PC-3 (cell line): ENCODE measurements at regions not wholly inside any gene's neighbourhood (a gene's known extent, or its start where the extent isn't known, plus 50 kb on each side); places are given as distances from the start of the nearest gene placed in this dataset.

Experiments
- ATAC-seq: fragments of 200-7000 bp; cut with Tn5 transposase; 2 replicates; pipeline ENCODE4 v1.9.1; 2020; ENCODE audit warnings: mild to moderate bottlenecking, moderate library complexity
- BruUV-seq: library from RNA; stranded (reverse); fragments of 400-500 nt; replicated peaks from 2 replicates; lab custom pipeline; 2021; lab: Mats Ljungman, UMichigan
- CTCF ChIA-PET: fragments of 300-600 bp; sonication (Branson Sonifier 250); formaldehyde crosslinking; loops from one replicate; lab custom pipeline; 2022; ENCODE audit warnings: antibody characterized with exemption; lab: Charles Lee
- POLR2A ChIA-PET: fragments of 300-600 bp; sonication (Branson Sonifier 250); formaldehyde crosslinking; loops from one replicate; lab custom pipeline; 2022; ENCODE audit warnings: antibody characterized with exemption; ENCODE audit not compliant: unreplicated experiment; lab: Charles Lee
- DNase-seq: peaks from one replicate; pipeline ENCODE4 v3.0.0-alpha.2; 2015
- H2AFZ ChIP-seq: fragments of 300-600 bp; sonication (generic); 2 replicates; pipeline ENCODE4 v1.6.0; 2016; ENCODE audit warnings: antibody characterized with exemption, low read length
- H3F3A ChIP-seq: fragments of 300-600 bp; sonication (generic); one replicate; pipeline ENCODE4 v1.6.0; 2017; ENCODE audit warnings: antibody characterized with exemption, low read length, control low read depth, mild to moderate bottlenecking; ENCODE audit not compliant: unreplicated experiment
- H3K27ac ChIP-seq: fragments of 300-600 bp; sonication (generic); 2 replicates; pipeline ENCODE4 v1.5.1; 2016; ENCODE audit warnings: mild to moderate bottlenecking, low read length
- H3K27me3 ChIP-seq: fragments of 300-600 bp; sonication (generic); 2 replicates; pipeline ENCODE4 v1.6.1; 2016; ENCODE audit warnings: low read length, mixed read lengths
- H3K36me3 ChIP-seq: fragments of 300-600 bp; sonication (generic); 2 replicates; pipeline ENCODE4 v1.6.1; 2016; ENCODE audit warnings: low read depth, mixed run types, low read length, mixed read lengths
- H3K4me1 ChIP-seq: fragments of 300-600 bp; sonication (generic); 2 replicates; pipeline ENCODE4 v1.5.1; 2016; ENCODE audit warnings: low read length; ENCODE audit not compliant: insufficient read depth
- H3K4me2 ChIP-seq: fragments of 300-600 bp; sonication (generic); 2 replicates; pipeline ENCODE4 v1.6.0; 2016; ENCODE audit warnings: low read length
- H3K4me3 ChIP-seq: fragments of 300-600 bp; sonication (generic); 2 replicates; pipeline ENCODE4 v1.5.1; 2016; ENCODE audit warnings: mild to moderate bottlenecking, low read length, mixed read lengths
- H3K79me2 ChIP-seq: fragments of 300-600 bp; sonication (generic); 2 replicates; pipeline ENCODE4 v1.6.1; 2017; ENCODE audit warnings: low read length, mixed read lengths
- H3K9ac ChIP-seq: fragments of 300-600 bp; sonication (generic); 2 replicates; pipeline ENCODE4 v1.6.0; 2016; ENCODE audit warnings: mild to moderate bottlenecking, low read length
- H3K9me2 ChIP-seq: fragments of 300-600 bp; sonication (generic); replicated peaks from 2 replicates; pipeline ENCODE4 v1.6.1; 2016; ENCODE audit warnings: mixed run types, low read length, mixed read lengths
- H3K9me3 ChIP-seq: fragments of 300-600 bp; sonication (generic); 2 replicates; pipeline ENCODE4 v1.6.1; 2016; ENCODE audit warnings: low read length, mixed read lengths
- H4K20me1 ChIP-seq: fragments of 300-600 bp; sonication (generic); 2 replicates; pipeline ENCODE4 v1.6.1; 2016; ENCODE audit warnings: low read length, mixed read lengths
- EZH2 ChIP-seq: fragments of 300-600 bp; sonication (generic); IDR thresholded peaks from one replicate; pipeline ENCODE4 v1.6.1; 2017; ENCODE audit warnings: antibody characterized with exemption, mild to moderate bottlenecking, low read length; ENCODE audit not compliant: unreplicated experiment
- EZH2phosphoT487 ChIP-seq: fragments of 300-600 bp; sonication (generic); IDR thresholded peaks from 2 replicates; pipeline ENCODE4 v1.6.1; 2018; ENCODE audit warnings: mild to moderate bottlenecking, antibody characterized with exemption, low read length, borderline replicate concordance
- intact Hi-C: fragments of 100-400 bp; cut with micrococcal nuclease; formaldehyde crosslinking; loops from 2 replicates; pipeline ENCODE4 v1.9.0; 2023
- TF ChIP-seq, protein P1 (sequence below): fragments of 300-600 bp; sonication (generic); conservative IDR thresholded peaks from 2 replicates; pipeline ENCODE4 v1.5.1; 2017; ENCODE audit warnings: antibody characterized with exemption, low read depth, mild to moderate bottlenecking, low read length

DNA sequence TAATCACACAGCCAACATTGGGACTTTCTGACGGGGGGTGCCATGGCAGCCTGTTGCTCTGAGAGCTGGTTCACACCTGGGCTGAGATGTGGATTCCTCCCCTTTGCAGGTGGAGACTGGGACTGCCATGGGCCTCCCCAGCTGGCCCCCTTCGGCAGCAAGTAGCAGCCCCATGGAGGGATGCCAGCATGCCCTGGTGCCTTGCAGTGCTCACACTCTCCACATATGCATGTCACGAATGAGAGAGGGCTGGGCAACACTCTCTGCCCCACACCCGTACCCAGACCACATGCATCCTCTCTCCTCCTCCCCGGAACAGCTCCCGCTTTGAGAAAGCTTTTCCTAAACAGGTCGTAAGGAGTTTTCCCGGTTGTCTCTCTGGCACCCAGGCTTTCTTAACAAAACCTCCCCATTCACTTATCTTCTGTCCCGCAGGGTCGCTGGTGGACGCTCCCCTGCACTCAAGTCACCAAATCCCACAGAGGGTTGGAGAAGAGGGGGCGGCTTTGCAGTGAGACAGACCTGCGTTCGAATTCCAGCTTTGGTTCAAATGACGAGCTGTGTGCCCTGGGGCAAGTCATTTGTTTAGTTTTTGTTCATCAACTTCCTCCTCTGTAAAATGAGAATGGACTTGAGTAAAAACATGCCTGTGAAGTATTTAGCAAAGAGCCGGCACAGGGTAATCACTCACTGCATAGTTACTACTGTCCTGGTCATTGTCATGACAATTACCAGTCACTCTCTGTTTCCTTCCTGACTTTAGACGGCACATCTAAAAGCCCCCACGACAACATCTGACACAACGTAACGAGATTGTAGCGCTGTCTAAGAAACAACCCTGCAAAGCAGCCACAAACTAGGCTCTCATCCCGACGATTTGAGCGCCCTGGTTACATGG is 231.3 kb upstream of the B3GAT1 start:
- H3K9ac ChIP-seq, result no peak overlapping the region
- H3K4me2 ChIP-seq, result no peak overlapping the region
- ChIA-PET CTCF (no interaction called here), POLR2A (no interaction called here)
- no TSS peak for BruUV-seq
- H3K9me2 ChIP-seq, result no peaks in the 10 kb centered on the region
- H3K9me3 ChIP-seq, result no peaks in the 10 kb centered on the region
- H3K27ac ChIP-seq, result no peak overlapping the region
- ATAC-seq, result no peak
- H4K20me1 ChIP-seq, result no peaks in the 10 kb centered on the region
- H3K4me1 ChIP-seq, result no peaks in the 10 kb centered on the region
- TF ChIP-seq EZH2 (no peak), EZH2phosphoT487 (no peak)
- TF ChIP-seq, protein P1, sequence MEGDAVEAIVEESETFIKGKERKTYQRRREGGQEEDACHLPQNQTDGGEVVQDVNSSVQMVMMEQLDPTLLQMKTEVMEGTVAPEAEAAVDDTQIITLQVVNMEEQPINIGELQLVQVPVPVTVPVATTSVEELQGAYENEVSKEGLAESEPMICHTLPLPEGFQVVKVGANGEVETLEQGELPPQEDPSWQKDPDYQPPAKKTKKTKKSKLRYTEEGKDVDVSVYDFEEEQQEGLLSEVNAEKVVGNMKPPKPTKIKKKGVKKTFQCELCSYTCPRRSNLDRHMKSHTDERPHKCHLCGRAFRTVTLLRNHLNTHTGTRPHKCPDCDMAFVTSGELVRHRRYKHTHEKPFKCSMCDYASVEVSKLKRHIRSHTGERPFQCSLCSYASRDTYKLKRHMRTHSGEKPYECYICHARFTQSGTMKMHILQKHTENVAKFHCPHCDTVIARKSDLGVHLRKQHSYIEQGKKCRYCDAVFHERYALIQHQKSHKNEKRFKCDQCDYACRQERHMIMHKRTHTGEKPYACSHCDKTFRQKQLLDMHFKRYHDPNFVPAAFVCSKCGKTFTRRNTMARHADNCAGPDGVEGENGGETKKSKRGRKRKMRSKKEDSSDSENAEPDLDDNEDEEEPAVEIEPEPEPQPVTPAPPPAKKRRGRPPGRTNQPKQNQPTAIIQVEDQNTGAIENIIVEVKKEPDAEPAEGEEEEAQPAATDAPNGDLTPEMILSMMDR, result no peak
- H3K79me2 ChIP-seq, result no peaks in the 10 kb centered on the region
- DNase-seq, result no peak
- no peaks in the 10 kb centered on the region for H3F3A ChIP-seq
- no peak overlapping the region for H2AFZ ChIP-seq
- H3K36me3 ChIP-seq, result no peaks in the 10 kb centered on the region
- intact Hi-C loops, result no loop called here
- H3K4me3 ChIP-seq, result no peak overlapping the region
- H3K27me3 ChIP-seq, result peaks cover 48% of the 10 kb centered on the region

DNA sequence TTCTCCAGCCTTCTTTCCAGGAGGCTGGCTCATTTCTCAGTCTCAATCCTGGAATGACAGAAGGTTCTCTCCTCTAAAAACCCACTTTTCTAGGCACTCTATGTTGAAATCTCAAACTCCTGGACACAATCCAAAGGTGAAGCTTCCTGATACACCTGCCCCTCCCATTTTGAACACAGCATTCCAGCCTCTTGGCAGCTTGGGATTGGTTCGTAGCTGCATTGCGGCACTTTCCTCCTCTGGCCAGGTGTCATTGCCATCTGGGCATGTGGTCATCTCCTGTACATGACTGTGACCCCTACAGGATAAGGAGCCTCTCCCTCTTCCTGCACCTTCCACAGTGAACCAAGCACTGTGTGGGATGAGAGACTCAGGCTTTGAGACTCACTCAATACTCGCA is 230.2 kb upstream of the B3GAT1 start:
- no peaks in the 10 kb centered on the region for H3K9me2 ChIP-seq
- no peaks in the 10 kb centered on the region for H3K79me2 ChIP-seq
- peaks cover 58% of the 10 kb centered on the region for H3K27me3 ChIP-seq
- no peak overlapping the region for H3K4me3 ChIP-seq
- H3K9ac ChIP-seq, result no peak overlapping the region
- H3K4me2 ChIP-seq, result no peak overlapping the region
- H2AFZ ChIP-seq, result no peak overlapping the region
- intact Hi-C loops, result no loop called here
- no peaks in the 10 kb centered on the region for H3K4me1 ChIP-seq
- no peak for ATAC-seq
- H3K27ac ChIP-seq, result no peak overlapping the region
- no peaks in the 10 kb centered on the region for H3F3A ChIP-seq
- H3K36me3 ChIP-seq, result no peaks in the 10 kb centered on the region
- ChIA-PET POLR2A (no interaction called here), CTCF (no interaction called here)
- TF ChIP-seq, protein P1, result no peak
- TF ChIP-seq EZH2 (no peak), EZH2phosphoT487 (no peak)
- no peak for DNase-seq
- H3K9me3 ChIP-seq, result no peaks in the 10 kb centered on the region
- BruUV-seq, result no TSS peak
- no peaks in the 10 kb centered on the region for H4K20me1 ChIP-seq
